NCI-H510A treated with DMSO at 0.1 percent for 48 hours (cell line): ENCODE measurements at regions not wholly inside any gene's neighbourhood (a gene's known extent, or its start where the extent isn't known, plus 50 kb on each side); places are given as distances from the start of the nearest gene placed in this dataset.
"Not testable (repeated sequence)": the region's sequence is repeated elsewhere in the genome, so short reads cannot be mapped to it uniquely, and the experiment has no call there.

Experiments
- DNase-seq: peaks from one replicate; lab custom pipeline; 2025; lab: John Stamatoyannopoulos, UW

DNA sequence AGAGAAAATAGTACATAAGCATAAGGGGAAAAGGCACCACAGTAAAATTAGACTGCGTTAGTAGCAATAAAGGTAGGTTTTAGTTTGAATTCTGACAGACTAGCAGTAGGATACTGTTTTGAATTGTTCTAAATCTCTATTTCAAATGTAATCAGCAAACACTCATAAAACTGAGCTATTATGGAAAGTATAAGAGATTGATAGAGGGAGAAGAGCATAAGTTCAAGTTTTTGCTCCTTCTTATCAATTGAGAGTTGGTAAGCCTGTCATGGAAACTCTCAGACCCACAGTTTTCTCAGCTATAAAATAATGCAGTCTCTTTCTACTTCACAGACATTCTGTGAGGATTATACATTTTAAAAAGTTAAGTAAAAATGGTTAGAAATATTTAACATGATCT is 840.2 kb upstream of the CNTN5 start:
- DNase-seq = no peak

DNA sequence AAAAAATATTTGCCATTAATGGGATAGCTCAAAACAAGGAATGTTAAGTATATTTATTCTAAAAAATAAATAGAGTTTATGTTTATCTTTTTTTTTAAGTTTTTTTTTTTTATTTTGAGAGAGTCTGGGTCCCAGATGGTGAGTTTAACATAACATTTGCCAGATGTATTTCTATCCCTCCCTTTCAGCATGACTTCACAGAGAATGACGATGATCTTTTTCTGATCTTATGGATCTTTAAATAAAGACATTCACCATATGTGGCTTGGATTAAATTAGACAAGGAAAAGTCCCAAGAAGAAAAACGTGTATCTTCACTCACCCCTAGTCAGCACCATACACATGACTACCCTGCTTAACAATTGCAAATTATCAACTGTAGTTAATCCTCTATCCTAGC is 839.8 kb upstream of the CNTN5 start:
- DNase-seq = no peak

GRCh38 chr11:98183034-98183433 is 837.7 kb upstream of the CNTN5 start:
- DNase-seq = no peak

DNA sequence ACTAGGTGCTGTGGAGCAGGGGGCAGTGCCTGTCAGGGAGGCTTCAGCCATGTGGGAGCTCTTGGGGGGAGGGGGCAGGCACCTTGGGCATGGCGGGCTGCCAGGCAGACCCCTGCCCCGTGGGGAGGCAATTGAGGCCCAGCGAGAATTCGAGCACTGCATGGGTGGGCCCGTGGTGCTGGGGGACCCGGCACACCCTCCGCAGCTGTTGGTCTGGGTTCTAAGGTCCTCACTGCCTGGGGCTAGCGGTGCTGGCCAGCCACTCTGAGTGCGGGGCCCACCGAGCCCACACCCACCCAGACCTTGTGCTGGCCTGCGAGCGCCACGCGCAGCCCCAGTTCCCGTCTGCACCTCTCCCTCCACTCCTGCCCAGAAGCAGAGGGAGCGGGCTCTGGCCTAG is 835.5 kb upstream of the CNTN5 start:
- DNase-seq = no peak

DNA sequence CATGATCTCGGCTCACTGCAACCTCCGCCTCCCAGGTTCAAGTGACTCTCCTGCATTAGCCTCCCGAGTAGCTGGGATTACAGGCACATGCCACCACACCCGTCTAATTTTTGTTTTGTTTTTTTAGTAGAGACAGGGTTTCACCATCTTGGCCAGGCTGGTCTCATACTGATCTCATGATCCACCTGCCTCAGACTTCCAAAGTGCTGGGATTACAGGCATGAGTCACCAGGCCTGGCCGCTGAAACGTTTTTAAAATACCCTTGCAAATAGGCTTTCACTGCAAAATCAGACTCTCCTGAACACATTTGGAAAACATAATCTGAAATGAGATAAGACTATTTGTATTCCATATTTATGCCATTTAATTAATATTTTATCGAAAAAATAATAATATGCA is 826.1 kb upstream of the CNTN5 start:
- no peak for DNase-seq

- no peak for DNase-seq
Measured at GRCh38 chr11:98195300-98195699, 825.4 kb upstream of the CNTN5 start.

DNA sequence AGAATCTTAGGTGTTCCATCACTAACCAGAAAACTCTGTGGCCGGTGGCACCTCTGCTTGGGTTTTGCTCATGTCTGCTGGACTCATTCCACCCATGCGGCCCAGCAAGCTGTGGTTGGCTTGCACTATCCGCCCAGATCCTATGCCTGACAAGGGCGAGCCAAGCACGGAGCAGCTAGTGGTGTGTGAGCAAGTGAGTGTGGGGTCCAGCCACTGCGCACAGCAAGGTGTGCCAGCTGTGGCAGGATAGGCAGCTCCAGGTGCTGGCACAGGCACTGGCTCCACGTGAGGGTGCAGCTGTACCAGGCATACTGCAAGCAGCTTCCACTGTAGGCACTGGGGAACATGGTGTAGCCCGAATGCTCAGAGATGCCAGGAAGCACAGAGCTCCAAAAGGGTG is 813.7 kb upstream of the CNTN5 start:
- DNase-seq = no peak

DNA sequence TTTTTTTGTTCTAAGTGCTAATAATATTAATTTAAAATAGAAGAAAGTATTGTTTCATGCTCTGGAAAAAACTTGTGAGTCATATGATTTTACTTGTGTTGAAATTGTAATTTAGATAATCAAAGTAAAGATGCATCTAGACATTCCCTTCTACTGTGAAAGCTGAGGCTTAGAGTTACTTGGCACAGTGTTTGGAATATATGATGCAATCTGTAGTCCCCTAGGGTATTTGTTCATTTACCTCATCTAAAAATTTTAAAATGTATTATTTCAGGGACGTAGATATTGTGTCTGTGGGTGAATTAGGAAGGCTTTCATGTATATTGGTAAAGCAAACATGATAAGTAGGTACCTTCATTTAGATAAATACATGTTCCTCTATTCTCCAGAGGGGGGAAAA is 793.5 kb upstream of the CNTN5 start:
- no peak for DNase-seq

GRCh38 chr11:98230678-98231077 is 790.1 kb upstream of the CNTN5 start:
- DNase-seq = no peak

GRCh38 chr11:98234698-98235097 is 786.1 kb upstream of the CNTN5 start:
- no peak for DNase-seq

GRCh38 chr11:98243897-98244296 is 776.9 kb upstream of the CNTN5 start:
- no peak for DNase-seq

DNA sequence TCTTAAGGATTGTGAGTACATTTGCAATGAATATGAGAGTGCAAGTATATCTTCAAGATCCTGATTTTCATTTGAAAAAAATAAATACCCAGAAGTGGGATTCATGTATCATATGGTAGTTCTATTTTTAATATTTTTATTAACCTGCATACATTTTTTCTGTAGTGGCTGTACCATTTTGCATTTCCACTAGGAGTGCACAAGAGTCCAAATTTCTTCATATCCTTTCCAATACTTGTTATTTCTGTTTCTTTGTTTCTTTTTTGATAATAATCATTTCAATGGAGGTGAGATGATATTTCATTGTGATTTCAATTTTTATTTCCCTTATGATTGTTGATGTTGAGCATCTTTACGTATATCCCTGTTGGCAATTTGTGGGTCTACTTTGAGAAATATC is 759.8 kb upstream of the CNTN5 start:
- DNase-seq = no peak

DNA sequence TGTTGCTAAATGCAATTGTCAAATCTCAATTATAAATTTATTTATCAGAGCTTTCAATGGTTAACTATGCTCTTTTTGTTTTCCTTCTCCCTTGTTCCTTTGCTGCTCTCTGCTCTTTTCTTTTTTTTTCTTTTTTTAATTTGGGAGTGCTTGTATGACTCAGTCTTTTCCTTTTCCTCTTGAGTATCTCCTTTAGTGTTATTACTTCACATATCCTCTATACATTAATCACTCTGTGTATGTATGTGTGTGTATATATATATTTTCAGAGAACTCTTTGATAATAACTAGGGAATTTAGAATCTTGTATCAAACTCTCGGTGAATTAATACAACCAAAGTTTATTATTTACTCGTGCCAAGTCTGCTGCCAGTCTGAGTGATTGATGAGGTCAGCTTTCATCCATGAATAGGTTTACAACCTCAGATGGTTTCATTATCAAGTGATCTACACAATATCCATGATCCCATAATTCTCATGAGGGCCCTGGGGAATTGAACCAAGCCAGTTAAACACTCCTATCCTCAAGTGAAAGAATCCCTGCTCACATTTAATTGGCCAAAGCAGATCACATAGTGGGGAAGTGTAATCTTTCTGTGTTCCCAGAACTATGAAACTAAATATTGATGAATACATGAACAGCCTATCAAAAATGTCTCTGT is 743.4 kb upstream of the CNTN5 start:
- DNase-seq = no peak

DNA sequence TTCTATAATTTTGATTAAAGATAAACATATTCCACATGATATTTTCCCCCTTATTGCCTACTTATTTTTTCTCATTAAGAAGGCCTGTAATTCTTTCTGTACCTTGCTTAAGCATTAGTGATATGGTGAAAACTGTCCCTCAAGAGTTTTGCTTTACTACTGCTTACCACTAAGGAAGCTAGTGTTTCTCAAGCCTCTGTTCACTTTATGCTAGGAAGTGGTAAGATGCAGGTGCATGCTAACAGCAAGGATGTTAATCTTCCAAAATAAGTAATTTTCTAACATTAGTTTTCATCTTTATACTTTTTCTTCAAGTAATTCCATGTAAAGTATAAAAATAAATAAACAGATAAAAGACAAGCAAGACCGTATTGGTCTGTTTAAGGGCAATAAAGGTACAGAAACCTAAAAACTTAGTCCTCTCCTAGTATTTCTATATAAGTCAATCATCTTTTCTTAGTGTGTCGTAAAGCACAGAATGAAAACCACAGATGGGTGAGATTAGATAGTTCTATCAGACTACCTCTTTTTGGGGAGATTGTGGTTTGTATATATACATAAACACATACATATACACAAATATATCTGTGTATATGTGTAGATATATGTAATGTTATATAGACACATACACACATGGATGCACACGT is 731.0 kb upstream of the CNTN5 start:
- no peak for DNase-seq

GRCh38 chr11:98296091-98296880 is 724.5 kb upstream of the CNTN5 start:
- DNase-seq = no peak

DNA sequence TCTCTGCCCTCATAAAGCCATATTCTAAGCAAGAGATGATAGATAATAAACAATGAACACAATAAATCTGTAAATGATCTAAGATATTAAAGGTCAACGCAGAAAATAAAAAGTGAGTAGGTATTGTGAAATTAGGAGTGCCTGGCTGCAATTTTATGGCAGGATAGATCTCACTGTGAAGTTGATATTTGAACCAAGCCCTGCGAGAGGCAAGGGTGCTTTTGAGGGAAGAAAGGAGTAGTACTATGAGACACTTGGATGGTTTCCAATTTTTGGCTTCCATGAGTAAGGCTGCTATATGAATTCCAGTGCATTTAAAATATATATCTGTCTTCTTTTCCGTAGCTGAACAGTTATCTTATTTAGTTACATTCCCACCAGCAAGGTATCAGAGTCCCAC is 720.0 kb upstream of the CNTN5 start:
- no peak for DNase-seq

- DNase-seq = no peak
Measured at GRCh38 chr11:98307827-98308491, 712.8 kb upstream of the CNTN5 start.

DNA sequence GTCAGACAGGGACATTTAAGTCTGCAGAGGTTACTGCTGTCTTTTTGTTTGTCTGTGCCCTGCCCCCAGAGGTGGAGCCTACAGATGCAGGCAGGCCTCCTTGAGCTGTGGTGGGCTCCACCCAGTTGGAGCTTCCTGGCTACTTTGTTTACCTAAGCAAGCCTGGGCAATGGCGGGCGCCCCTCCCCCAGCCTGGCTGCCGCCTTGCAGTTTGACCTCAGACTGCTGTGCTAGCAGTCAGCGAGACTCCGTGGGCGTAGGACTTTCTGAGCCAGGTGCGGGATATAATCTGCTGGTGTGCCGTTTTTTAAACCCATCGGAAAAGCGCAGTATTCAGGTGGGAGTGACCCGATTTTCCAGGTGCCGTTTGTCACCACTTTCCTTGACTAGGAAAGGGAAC is 690.4 kb upstream of the CNTN5 start:
- DNase-seq = not testable (repeated sequence)

- DNase-seq = no peak
Measured at GRCh38 chr11:98358551-98358950, 662.2 kb upstream of the CNTN5 start.

- DNase-seq = no peak
Measured at GRCh38 chr11:98365190-98365589, 655.6 kb upstream of the CNTN5 start.

DNA sequence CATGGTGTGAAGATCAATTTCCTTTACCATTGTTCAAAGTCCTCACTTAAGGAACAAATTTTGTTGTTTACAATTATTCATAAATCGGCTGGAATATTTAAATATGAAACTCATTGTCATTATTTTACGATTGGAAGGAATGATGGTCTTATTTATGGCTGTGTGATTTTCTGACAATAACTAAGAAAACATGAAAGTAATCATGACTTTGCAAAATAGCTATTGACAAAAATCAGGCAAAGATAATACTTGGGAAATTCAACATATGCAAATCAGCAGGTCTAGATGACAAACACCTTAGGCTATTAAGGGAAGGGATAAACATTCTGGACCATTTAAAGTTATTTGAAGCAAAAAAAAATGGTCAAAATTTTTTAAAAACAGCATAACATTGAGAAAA is 654.8 kb upstream of the CNTN5 start:
- no peak for DNase-seq

DNA sequence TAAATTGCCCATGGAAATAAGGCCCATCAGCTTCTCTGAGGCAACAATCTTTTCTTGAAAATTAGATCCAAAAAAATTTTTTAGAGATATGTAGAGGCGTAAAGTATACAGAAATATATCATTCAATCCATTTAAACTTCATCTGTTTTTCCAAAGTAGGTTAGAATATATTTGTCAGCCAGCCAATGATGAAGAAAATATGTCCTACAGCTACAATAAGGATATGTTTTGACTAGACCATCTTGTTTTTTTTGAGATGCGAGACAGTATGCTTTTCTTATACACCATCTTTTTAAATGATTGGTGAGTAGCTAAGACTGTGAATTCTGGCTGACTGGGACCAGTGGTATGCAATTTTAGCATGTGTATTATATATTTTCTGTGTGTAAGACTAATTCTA is 630.4 kb upstream of the CNTN5 start:
- no peak for DNase-seq

DNA sequence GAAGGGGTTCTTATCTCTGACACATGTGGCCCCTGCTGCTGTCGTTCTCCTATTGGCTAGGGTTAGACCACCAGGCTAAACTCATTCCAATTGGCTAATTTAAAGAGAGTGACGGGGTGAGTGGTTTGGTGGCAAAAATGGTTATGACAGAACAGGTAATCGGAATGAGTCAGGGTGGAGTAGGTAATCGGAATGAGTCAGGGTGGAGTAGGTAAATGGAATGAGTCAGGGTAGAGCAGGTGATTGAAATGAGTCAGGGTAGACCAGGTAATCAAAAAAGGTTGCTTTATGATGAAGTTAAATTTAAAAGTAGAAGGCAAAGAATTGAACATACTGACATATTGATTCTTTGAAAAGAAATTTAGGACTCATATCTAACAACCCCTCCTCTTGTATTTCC is 626.2 kb upstream of the CNTN5 start:
- DNase-seq = not testable (repeated sequence)
